Erythroblast (primary cell): ENCODE measurements at regions not wholly inside any gene's neighbourhood (a gene's known extent, or its start where the extent isn't known, plus 50 kb on each side); places are given as distances from the start of the nearest gene placed in this dataset.

Experiments
- GATA1 ChIP-seq: IDR thresholded peaks from 2 replicates; pipeline ENCODE4 v1.6.1; 2011; ENCODE audit warnings: low read depth, mild to moderate bottlenecking, control low read depth, low read length, moderate library complexity
- POLR2A ChIP-seq: IDR thresholded peaks from 2 replicates; pipeline ENCODE4 v1.6.1; 2011; ENCODE audit warnings: mild to moderate bottlenecking, low read length

DNA sequence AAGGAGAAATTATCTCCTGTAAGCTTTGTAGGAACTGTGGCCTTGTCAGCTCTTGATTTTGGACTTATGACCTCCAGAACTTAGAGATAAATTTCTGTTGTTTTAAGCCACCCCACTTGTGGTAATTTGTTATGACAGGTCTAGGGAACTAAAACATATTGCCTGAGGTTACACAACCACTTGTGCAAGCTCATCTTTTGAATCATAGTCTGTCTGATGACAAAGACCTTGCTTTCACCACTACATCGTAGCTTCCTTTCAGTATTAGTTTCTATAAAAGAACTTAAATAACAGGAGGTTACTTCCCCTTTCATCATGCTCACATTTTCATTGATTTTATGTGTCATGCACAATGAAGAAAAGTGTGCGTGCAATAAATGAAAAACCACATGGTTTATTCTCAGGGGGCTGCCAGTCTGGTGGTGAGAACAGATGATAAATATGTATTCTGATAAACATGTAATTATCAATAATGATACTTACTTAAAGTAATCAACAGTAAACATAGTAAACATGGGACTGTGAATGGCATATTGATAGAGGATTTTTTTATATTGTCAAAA lies 690.0 kb upstream of the HS3ST1 start:
- no peak for TF ChIP-seq POLR2A
- no peak for TF ChIP-seq GATA1
